C4-2B (cell line): ENCODE measurements at regions not wholly inside any gene's neighbourhood (a gene's known extent, or its start where the extent isn't known, plus 50 kb on each side); places are given as distances from the start of the nearest gene placed in this dataset.

Experiments used
- H3K27ac ChIP-seq: fragments of 450-650 bp; 2 replicates; pipeline ENCODE4 v1.5.1; 2017
- CTCF ChIP-seq: fragments of 450-650 bp; conservative IDR thresholded peaks from 2 replicates; pipeline ENCODE4 v1.5.1; 2017; ENCODE audit warnings: mild to moderate bottlenecking
- ZFX ChIP-seq: fragments of 450-650 bp; IDR thresholded peaks from 2 replicates; pipeline ENCODE4 v1.6.1; 2017

GRCh38 chr5:155263381-155263780 is 249.8 kb downstream of the KIF4B start:
- TF ChIP-seq ZFX (no peak), CTCF (no peak)

GRCh38 chr5:155264809-155265208 is 251.3 kb downstream of the KIF4B start:
- no peak overlapping the region for H3K27ac ChIP-seq
- TF ChIP-seq ZFX (no peak), CTCF (no peak)

More at GRCh38 chr5:155263381-155263780, 249.8 kb downstream of the KIF4B start:
- H3K27ac ChIP-seq, result no peak overlapping the region

GRCh38 chr5:155268770-155269425 is 255.3 kb downstream of the KIF4B start:
- no peak for TF ChIP-seq ZFX
- H3K27ac ChIP-seq, result no peak overlapping the region

GRCh38 chr5:155270725-155271124 is 257.2 kb downstream of the KIF4B start:
- no peak overlapping the region for H3K27ac ChIP-seq
- no peak for TF ChIP-seq CTCF
- no peak for TF ChIP-seq ZFX

- H3K27ac ChIP-seq, result no peak overlapping the region
- no peak for TF ChIP-seq CTCF
- TF ChIP-seq ZFX, result no peak
Observed at GRCh38 chr5:155274484-155274883, 260.9 kb downstream of the KIF4B start.

- H3K27ac ChIP-seq, result no peak overlapping the region
- no peak for TF ChIP-seq CTCF
- no peak for TF ChIP-seq ZFX
Observed at GRCh38 chr5:155275222-155275621, 261.7 kb downstream of the KIF4B start.

- H3K27ac ChIP-seq, result no peak overlapping the region
- TF ChIP-seq ZFX (no peak), CTCF (no peak)
Observed at GRCh38 chr5:155276231-155276630, 262.7 kb downstream of the KIF4B start.

- TF ChIP-seq CTCF (no peak), ZFX (no peak)
- H3K27ac ChIP-seq, result no peak overlapping the region
Observed at GRCh38 chr5:155278532-155278931, 265.0 kb downstream of the KIF4B start.
